Parathyroid adenoma (tissue), 2 donors: ENCODE measurements at regions not wholly inside any gene's neighbourhood (a gene's known extent, or its start where the extent isn't known, plus 50 kb on each side); places are given as distances from the start of the nearest gene placed in this dataset.

Experiments
- H2AFZ ChIP-seq: fragments of 300-600 bp; sonication (generic); one replicate; pipeline ENCODE4 v1.7.0; 2017; ENCODE audit warnings: antibody characterized with exemption, mild to moderate bottlenecking
- H3K27ac ChIP-seq: fragments of 300-600 bp; sonication (generic); one replicate; pipeline ENCODE4 v1.7.0; 2017
- H3K27me3 ChIP-seq: fragments of 300-600 bp; sonication (generic); one replicate; pipeline ENCODE4 v1.7.0; 2017; ENCODE audit warnings: low read length; ENCODE audit not compliant: control insufficient read depth, insufficient read depth
- H3K36me3 ChIP-seq: fragments of 300-600 bp; sonication (generic); one replicate; pipeline ENCODE4 v1.7.0; 2017; ENCODE audit warnings: low read length; ENCODE audit not compliant: control insufficient read depth, insufficient read depth
- H3K4me1 ChIP-seq: fragments of 300-600 bp; sonication (generic); one replicate; pipeline ENCODE4 v1.7.0; 2017; ENCODE audit warnings: control low read depth
- H3K4me2 ChIP-seq: fragments of 300-600 bp; sonication (generic); one replicate; pipeline ENCODE4 v1.7.0; 2017; ENCODE audit warnings: low read length
- H3K4me3 ChIP-seq: fragments of 300-600 bp; sonication (generic); one replicate; pipeline ENCODE4 v1.7.0; 2017; ENCODE audit warnings: low read depth, low read length
- H3K79me2 ChIP-seq: fragments of 300-600 bp; sonication (generic); one replicate; pipeline ENCODE4 v1.7.0; 2017; ENCODE audit warnings: control low read depth
- H3K9ac ChIP-seq: fragments of 300-600 bp; sonication (generic); one replicate; pipeline ENCODE4 v1.7.0; 2017; ENCODE audit warnings: mild to moderate bottlenecking
- H3K9me3 ChIP-seq: fragments of 300-600 bp; sonication (generic); one replicate; pipeline ENCODE4 v1.7.0; 2017; ENCODE audit warnings: low read length; ENCODE audit not compliant: control insufficient read depth
- CTCF ChIP-seq: fragments of 300-600 bp; sonication (generic); IDR thresholded peaks from one replicate; pipeline ENCODE4 v1.7.0; 2017; ENCODE audit warnings: antibody characterized with exemption, mild to moderate bottlenecking
- donor health status: primary hyperparathyroidism.

- H3K79me2 ChIP-seq, result no peaks in the 10 kb centered on the region
- no peak overlapping the region for H3K4me3 ChIP-seq
- H2AFZ ChIP-seq, result no peak overlapping the region
- H3K27ac ChIP-seq, result no peak overlapping the region
- no peaks in the 10 kb centered on the region for H3K9me3 ChIP-seq
- no peak overlapping the region for H3K4me2 ChIP-seq
- H3K27me3 ChIP-seq, result no peaks in the 10 kb centered on the region
- H3K36me3 ChIP-seq, result no peaks in the 10 kb centered on the region
- no peaks in the 10 kb centered on the region for H3K4me1 ChIP-seq
- no peak for TF ChIP-seq CTCF
- H3K9ac ChIP-seq, result no peak overlapping the region
Observed at GRCh38 chr9:71490810-71491209, 277.5 kb downstream of the CEMIP2 start.

- Histone ChIP-seq H3K9ac (no peak overlapping the region), H3K4me2 (no peak overlapping the region), H3K9me3 (no peaks in the 10 kb centered on the region), H3K4me3 (no peak overlapping the region), H3K4me1 (no peaks in the 10 kb centered on the region), H3K36me3 (no peaks in the 10 kb centered on the region), H3K27ac (no peak overlapping the region), H3K79me2 (no peaks in the 10 kb centered on the region), H3K27me3 (no peaks in the 10 kb centered on the region), H2AFZ (no peak overlapping the region)
- TF ChIP-seq CTCF, result no peak
Observed at GRCh38 chr9:71487061-71487460, 281.3 kb downstream of the CEMIP2 start.

- no peaks in the 10 kb centered on the region for H3K9me3 ChIP-seq
- H3K4me2 ChIP-seq, result no peak overlapping the region
- H3K27ac ChIP-seq, result no peak overlapping the region
- no peak overlapping the region for H2AFZ ChIP-seq
- H3K4me1 ChIP-seq, result no peaks in the 10 kb centered on the region
- TF ChIP-seq CTCF, result no peak
- H3K79me2 ChIP-seq, result no peaks in the 10 kb centered on the region
- no peaks in the 10 kb centered on the region for H3K36me3 ChIP-seq
- no peak overlapping the region for H3K4me3 ChIP-seq
- no peak overlapping the region for H3K9ac ChIP-seq
- H3K27me3 ChIP-seq, result no peaks in the 10 kb centered on the region
Observed at GRCh38 chr9:71485326-71485725, 283.0 kb downstream of the CEMIP2 start.

- Histone ChIP-seq H3K36me3 (no peaks in the 10 kb centered on the region), H3K9ac (no peak overlapping the region), H3K4me2 (no peak overlapping the region), H2AFZ (no peak overlapping the region), H3K27ac (no peak overlapping the region), H3K4me3 (no peak overlapping the region), H3K79me2 (no peaks in the 10 kb centered on the region), H3K27me3 (no peaks in the 10 kb centered on the region), H3K9me3 (no peaks in the 10 kb centered on the region), H3K4me1 (no peaks in the 10 kb centered on the region)
- TF ChIP-seq CTCF, result no peak
Observed at GRCh38 chr9:71483436-71483835, 284.9 kb downstream of the CEMIP2 start.

- H3K27me3 ChIP-seq, result no peaks in the 10 kb centered on the region
- no peaks in the 10 kb centered on the region for H3K9me3 ChIP-seq
- H2AFZ ChIP-seq, result no peak overlapping the region
- no peaks in the 10 kb centered on the region for H3K36me3 ChIP-seq
- H3K4me3 ChIP-seq, result no peak overlapping the region
- H3K4me2 ChIP-seq, result no peak overlapping the region
- no peak for TF ChIP-seq CTCF
- H3K9ac ChIP-seq, result no peak overlapping the region
- no peaks in the 10 kb centered on the region for H3K79me2 ChIP-seq
- H3K4me1 ChIP-seq, result no peaks in the 10 kb centered on the region
- no peak overlapping the region for H3K27ac ChIP-seq
Observed at GRCh38 chr9:71479621-71480020, 288.7 kb downstream of the CEMIP2 start.
